ENCODE measurements at regions not wholly inside any gene's neighbourhood (a gene's known extent, or its start where the extent isn't known, plus 50 kb on each side); places are given as distances from the start of the nearest gene placed in this dataset.
"Not testable (repeated sequence)": the region's sequence is repeated elsewhere in the genome, so short reads cannot be mapped to it uniquely, and the experiment has no call there.

DNA sequence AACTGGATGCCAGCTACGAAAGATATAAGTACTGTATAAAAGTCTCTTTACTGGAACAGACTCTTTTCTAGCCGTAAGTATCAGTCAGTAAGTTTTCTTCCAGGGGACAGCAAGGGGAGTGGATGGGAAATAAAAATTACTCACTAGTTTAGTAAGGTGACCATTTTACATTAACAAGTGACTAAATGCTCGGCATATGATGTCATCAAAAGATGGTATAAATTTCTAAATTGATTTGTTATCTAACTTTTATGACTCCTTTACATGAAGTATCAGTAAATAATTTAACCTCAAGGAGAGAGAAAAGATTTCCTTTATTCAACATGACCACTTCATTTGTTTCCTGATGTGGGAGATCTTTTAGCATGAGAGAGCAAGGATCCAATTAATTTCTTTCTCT lies 859.0 kb upstream of the LRRTM1 start:
- no peak for DNase-seq

DNA sequence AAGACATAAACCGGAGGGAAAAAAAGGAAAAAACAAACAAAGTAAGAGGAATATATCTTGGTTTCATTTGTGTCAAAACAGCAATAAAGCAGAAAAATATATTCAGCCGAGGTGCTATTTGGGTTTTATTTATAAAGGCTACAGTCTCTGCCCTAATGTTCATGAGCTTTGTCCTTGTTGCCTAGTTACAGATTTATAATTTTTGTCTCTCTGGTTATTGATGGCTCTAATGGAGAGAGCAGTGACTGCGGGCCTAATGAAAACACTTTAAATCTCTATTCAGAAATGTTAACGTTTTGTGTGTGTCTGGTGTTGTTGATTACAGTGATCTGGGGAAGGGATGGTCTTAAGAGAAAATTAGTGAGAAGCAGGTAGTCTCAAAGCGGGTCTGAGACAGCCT lies 854.0 kb upstream of the LRRTM1 start:
- DNase-seq: no peak

DNA sequence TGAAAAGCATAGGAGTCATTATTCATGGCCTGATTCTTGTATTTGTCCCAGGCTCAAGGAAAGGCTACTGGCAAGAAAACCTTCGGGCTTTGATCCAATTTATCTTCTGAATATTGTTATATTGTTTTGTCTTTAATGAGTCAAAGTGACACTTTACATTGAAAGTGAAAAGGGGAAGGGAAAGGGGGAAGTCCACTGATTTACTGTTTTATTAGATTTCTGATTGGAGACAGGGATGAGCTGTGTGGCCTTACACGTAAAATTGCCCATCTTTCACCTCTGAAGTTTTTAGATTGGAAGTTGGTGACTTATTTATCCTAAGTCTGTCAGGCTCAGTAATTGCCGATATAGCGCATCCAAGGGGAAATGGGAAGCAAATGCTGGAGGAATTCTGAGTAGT lies 843.8 kb upstream of the LRRTM1 start:
- no peak for DNase-seq

DNA sequence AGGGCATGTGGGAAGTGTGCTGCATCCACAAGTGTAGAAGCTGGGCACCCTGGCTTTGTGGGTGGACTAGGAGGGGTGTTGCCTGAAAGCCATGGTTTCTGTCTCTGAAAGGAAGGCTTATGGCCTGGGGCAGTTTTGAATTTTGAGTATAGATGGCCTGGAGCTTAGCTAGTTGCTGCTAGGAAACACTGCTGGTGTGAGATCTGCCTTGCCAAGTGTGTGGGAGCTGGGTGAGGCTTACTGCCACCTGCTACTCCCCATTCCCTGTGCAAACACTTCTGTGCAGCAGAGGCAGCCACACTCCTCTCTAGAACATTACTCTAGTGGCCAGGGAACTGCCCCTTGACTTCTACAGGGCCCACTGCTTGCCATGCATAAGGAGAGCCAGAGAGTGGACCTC lies 831.7 kb upstream of the LRRTM1 start:
- DNase-seq: no peak

DNA sequence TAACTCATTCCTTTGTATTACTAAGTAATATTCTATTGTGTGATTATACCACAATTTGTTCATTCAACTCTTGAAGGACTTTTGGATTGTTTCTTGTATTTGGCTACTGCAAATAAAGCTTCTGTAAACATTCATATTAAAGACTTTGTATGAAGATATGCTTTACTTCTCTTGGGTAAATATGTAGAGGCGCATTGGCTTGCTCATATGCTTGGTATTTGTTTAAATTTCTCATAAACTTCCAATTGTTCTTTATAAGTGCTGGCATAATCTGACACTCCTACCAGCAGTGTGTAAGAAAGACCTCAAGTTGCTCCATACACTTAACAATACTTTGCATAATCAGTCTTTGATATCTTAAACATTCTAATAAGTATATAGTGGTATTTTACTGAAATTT lies 792.8 kb upstream of the LRRTM1 start:
- no peak for DNase-seq

DNA sequence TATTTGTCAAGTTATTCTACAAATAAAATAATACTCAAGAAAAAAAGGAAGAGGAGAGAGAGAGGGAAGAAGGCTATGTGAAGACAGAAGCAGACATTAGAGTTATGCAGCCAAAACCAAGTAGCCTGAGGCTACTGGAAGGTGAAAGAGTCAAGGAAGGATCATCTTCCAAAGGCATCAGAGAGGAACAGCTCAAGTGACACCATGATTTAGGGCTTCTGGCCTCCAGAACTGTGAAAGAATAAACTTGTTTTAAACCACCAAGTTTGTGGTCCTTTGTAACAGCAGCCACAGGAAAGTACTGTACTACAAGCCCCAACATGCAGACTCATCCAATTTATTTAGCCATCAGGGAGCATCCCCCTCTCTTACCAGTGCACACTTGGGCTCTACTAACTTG lies 788.5 kb upstream of the LRRTM1 start:
- DNase-seq: no peak

DNA sequence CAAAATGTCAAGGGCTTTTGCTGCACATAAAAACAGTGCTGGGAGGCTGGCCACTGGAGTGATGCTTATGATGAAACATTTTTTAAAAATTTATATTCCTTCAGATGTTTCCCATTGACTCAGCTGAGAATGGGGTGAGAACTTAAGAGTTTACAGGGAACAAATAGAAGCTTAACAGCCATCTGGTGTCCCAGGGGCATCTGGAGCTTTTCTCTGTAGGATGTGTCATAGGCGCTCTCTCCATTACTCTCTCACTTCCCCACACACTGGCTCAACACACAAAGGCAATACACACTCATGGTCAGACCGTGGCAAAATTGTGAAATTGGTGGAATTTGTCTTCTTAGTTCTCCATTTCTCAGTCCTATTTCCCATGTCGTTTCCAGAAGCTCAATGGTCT lies 783.1 kb upstream of the LRRTM1 start:
- no peak for DNase-seq

DNA sequence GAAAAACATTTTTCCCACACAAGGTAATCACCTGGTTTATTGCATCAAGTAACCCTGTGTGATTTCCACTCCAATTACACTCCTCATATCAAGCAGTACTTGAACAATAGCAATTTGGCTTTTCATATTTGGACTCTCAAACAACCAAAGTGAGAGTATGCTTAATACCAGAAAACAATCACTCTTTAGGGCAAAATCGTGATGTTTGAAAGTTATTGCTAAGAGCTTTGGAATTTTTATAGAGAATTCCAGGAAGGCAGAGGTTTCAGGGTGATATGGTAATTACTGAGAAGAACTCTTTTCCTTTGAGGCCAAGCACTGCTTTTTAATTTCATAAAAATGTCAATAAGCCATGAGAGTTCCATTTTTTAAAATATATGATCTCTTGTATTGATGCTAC lies 779.5 kb upstream of the LRRTM1 start:
- DNase-seq: no peak

DNA sequence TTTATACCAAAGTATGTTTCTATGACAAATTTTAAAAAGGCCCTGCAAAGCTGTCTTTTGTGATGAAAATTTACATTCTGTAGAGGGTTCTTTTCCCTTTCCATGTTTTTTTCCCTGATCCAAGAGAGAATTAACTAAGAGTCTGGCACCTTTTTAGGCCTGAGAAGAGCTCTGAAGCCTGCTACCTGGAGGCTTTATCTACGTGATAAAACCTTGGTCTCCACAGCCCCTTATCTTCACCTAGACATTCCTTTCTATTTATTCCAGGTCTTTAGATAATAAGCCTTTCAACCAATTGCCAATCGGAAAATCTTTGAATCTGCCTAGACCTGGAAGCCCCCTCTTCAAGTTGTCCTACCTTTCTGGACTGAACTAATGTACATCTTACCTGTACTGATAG lies 774.1 kb upstream of the LRRTM1 start:
- DNase-seq: no peak

DNA sequence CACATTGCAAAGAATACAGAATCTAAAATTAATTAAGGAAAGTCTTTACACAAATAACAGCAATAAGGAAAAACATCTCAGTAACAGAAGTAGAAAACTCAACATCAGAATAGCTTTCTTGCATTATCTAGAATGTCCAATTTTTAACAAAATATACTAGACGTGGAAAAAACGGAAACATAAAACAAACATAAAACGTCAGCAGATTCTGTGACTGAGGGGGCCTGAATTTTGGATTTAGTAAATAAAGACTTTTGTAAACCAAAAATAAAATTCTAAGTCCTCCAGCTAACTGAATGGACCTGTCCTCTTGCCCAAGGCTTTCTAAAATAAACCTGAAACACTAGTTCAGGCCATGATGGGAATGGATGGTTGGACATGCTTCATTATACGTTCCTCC lies 773.5 kb upstream of the LRRTM1 start:
- no peak for DNase-seq

DNA sequence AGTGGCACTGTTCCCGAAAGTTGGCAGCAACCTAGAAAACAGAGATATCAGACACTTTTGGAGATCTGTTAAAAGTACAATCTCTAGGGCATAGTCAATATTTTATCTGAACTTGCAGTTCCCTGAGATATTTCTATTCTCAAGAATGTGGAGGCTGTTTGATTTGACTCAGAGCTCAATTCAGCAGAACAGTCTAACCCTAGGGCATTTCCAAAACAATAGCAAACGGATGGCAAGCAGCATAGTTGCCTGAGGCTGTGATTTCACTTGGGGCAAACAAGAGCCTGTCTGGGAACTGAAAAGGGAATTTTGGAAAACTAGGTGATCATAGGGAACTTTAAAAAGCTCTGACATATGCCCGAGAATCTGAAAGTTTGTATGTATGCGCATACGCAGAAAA lies 772.8 kb upstream of the LRRTM1 start:
- DNase-seq: no peak

DNA sequence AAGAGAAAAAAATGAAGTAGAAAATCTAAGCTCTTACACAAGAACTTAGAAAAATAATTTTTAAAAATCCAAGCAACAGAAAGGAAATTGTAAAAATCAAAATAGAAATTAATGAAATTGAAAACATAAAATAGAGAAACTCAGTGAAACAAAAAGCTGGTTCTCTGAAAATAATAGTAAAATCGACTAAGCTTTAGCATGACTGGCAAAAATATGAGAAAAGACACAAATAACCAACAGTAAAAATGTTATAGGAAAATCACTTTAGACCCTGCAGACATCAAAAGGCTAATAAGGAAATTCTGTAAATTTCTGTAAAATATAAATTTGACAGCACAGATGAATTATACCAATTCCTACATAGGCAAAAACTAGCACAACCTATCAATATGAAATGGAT lies 768.9 kb upstream of the LRRTM1 start:
- no peak for DNase-seq

DNA sequence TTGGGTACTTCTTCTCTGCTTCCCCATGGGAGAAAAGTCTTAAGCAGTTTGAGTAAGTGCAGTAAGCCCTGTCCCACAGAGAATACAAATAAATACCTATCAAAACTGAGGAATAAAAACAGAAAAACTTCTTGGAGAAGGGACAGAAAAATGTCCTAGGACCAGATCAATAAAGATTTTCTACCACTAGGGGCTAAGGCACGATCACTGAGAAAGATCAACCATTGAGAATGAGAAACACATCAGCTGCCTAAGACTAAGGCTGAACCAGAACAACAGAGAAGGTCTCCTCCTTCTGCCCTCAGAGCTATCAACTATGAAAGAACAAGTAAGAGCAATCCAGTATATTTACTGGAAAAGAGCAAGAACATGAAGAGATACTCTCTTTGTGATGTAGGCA lies 763.6 kb upstream of the LRRTM1 start:
- DNase-seq: no peak

DNA sequence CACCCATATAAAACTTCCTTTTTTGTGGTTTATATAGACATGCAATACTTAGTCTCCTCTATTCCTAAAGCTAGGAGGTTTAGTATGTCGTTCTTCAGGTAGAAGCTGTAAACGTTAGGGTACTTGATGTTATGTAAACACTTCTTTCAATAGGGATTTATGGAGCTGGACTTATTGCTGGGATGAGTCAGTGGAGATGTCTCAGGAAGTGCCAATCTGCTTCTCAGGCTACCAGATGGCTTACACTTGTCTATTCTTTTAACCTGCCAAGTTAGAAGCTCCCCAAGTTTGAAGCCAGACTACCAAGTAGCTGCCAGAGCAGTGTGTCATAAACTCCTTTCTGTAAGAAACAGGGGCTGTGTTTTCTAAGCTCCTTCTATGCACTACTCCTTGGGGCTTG lies 756.5 kb upstream of the LRRTM1 start:
- no peak for DNase-seq

DNA sequence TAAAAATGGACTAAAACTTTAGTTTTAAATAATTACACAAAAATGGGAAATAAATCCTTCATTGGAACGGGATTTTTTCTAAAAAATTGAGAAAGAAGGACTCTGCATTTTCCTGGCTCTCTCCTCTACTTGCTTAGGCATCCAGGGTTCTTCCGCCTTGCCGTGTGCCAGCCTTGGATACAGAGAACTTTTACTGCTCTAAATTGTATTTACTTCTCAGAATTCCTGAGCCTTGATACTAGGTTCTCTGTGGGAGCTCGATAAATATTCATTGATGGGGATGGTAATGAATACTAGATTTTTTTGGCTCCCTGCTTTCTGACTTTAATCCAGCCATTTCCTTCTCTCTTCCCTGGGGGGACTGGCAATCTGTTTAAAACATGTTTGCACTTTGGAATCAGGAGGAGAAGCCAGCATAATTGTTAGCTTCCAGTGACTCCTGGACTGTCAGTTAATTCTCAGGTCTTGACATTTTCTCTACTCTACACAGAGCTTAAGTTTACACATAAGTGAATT lies 746.1 kb upstream of the LRRTM1 start:
- no peak for DNase-seq

DNA sequence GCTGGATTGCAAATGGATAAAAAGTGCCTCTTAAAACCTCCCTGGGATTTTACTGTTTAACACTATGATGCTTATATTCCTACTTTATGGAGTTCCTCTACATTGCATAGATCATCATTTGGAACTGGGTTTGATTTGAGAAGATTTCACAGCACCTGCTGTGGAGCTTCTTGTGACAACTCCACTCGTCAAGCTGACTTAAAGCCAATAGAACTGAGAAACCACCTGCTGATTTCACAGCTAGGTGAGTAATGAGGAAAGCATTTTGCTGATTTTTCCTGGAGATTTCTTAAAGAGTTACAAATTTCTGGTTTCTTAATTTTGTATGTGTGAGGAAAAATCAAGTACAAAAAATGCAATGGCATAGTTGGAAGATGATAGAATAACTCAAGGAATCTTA lies 739.1 kb upstream of the LRRTM1 start:
- DNase-seq: no peak

DNA sequence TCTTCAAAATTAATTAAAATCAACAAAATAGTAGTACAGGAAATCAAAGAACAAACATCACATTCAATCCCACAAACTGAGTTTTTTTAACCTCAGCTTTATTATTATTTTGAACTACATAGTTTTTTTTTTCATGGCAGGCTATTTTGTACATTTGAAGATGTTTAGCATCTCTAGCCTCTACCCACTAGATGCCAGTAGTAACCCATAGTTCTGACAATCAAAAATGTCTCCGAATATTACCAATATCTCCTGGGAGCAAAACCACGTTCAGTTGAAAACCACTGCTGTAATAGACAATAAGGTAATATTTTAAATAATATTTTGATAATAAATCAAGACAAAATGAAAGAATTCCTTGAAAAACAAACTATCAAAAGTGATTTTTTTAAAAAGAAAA lies 702.6 kb upstream of the LRRTM1 start:
- no peak for DNase-seq

DNA sequence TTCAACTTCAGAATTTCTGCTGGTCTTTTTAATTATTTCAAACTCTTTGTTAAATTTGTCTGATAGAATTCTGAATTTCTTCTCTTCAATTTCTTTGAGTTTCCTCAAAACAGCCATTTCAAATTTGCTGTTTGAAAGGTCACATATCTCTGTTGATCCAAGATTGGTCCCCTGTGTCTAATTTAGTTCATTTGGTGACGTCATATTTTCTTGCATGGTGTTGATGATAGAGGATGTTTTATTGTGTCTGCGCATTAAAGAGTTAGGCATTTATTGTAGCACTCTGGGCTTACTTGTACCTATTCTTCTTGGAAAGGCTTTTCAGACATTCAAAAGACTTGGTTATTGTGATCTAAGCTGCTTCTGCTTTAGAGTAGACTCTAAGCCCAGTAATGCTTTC lies 698.4 kb upstream of the LRRTM1 start:
- DNase-seq: no peak

DNA sequence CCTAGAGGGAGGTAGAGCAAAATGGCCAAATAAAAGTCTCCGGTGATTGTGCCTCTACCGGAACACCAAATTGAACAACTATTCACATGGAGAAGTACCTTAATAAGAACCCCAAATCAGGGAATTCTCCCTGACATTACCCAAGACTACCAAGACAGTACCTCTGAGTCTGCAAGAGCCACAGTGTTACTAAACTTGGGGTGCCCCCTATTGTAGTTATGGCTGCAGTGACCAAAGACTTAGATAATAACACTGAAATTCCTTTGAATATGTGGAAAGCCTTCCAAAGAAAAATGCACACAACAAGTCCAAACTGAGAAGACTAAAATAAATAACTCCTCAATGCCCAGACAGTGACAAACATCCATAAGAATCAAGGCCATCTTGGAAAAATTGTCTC lies 682.9 kb upstream of the LRRTM1 start:
- DNase-seq: no peak

DNA sequence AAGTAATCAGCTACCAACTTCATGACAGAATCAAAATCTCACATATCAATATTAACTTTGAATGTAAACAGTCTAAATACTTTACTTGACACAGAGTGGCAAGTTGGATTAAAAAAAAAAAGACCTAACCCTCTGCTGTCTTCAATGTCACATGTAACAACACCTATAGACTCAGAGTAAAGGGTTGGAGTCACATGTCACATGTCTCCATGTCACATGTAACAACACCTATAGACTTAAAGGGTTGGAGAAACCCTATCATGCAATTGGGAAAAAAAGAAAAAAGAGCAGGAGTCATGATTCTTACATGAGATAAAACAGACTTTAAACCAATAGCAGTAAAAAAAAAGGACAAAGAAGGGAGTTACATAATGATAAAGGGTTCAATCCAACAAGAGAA lies 665.3 kb upstream of the LRRTM1 start:
- DNase-seq: no peak

DNA sequence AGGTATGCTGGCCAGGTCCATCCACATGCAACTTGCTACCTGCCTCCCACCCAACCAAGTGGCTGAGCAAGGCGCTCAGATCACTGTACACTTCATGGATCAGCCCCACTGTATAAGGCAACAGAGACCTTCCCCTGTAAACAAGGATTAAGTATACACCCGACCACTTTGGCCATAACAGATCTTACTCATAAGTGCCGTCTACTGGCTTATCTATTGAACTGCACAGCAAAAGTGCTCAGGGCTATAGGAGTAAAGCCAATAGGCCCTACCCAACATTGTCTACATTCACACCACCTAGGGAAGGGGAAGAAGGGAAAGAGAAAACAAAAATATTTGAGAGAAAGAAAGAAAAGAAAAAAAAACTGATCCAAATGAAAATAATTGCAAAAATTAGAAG lies 663.9 kb upstream of the LRRTM1 start:
- DNase-seq: no peak

DNA sequence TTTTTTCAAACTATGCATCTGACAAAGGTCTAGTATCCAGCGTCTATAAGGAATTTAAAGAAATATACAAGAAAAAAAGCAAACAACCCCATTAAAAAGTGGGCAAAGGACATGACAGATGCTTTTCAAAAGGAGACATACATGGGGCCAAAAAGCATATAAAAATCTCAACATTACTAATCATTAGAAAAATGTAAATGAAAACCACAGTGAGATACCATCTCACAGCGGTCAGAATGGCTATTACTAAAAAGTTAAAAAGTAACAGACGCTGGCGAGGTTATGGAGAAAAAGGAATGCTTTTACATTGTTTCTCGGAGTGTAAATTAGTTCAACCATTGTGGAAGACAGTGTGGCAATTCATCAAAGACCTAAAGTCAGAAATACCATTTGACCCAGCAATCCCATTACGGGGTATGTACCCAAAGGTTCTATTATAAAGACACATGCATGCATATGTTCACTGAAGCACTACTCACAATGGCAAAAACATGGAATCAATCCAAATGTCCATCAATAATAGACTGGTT lies 643.1 kb upstream of the LRRTM1 start:
- no peak for DNase-seq

DNA sequence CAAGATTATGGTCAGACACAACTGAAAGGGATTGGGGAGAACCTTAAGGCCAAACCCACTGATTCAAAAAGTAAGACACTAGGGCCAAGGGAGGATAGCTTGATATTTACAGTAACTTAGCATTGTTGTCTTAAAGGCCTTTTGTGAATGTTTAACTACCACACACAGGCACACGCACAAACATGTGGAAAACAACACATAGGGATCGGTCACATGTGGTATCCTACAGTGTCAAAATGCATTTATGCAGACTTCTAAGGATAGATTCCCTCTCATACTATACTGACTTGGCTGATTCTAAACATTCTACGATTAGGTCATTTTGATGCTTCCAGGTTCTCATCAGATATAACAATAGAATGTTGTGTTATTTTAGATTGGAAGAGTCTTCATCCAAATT lies 638.9 kb upstream of the LRRTM1 start:
- DNase-seq: no peak

DNA sequence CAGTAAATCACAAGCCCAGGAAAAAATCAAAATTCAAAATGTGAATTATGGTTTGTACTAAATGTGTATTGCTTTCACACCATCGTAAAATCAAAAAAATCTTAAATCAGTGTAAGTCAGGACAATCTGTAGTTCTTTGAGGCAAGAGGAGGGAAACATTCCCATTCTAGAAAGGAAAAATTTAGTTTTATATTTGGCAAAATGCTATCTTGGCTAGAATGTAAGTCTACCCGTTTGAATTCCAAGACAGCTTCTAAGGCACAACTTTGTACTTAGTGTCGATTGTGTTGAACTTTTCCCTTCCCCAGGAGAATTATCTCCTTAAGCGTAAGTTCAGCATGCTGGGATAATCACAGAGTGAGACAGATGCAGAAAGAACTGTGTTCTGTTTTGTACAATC lies 638.2 kb upstream of the LRRTM1 start:
- DNase-seq: no peak

DNA sequence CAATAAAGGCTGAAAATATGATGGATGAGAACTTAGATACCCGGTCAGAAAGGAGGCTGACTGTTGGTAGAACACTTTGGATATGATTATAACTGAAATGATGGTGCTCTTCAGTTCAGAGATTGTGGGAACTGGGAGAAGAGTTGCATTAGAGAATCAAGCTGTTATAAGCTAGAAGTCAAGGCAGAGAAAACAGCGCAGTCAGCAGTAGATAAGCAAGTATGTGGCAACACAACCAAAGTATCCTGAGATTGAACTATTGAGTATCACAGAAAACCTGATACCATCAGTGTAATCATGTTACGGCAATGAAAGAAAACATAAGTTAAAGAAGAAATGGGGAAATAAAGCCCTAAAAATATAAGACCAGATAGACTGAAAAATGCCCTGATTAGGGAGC lies 633.9 kb upstream of the LRRTM1 start:
- DNase-seq: no peak

DNA sequence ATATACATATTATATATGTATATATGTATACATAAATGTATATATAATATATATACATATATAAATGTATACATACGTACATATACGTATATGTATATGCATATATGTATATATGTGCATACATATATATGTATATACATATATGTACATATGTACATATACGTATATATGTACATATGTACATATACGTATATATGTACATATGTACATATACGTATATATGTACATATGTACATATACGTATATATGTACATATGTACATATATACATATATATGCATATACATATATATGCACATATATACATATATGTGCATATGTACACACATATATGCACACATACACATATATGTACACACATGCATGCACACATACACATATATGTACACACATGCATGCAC lies 627.3 kb upstream of the LRRTM1 start:
- DNase-seq: not testable (repeated sequence)

Data from right kidney (tissue), 1 donor.